ENCODE measurements at regions not wholly inside any gene's neighbourhood (a gene's known extent, or its start where the extent isn't known, plus 50 kb on each side); places are given as distances from the start of the nearest gene placed in this dataset.

GRCh38 chr17:5705876-5706576, 121.7 kb upstream of the NLRP1 start:
- H3K4me3 ChIP-seq = no peak overlapping the region
- H3K36me3 ChIP-seq = no peaks in the 10 kb centered on the region
- no peak overlapping the region for H3K27ac ChIP-seq
- peaks cover 0 to 30% (median 0%) of the 10 kb centered on the region in 4 donors for H3K9me3 ChIP-seq
- TF ChIP-seq POLR2A (IDR thresholded peaks at IDR 0.05) (no peak), CTCF (IDR thresholded peaks at IDR 0.05) (no peak), EP300 (IDR thresholded peaks at IDR 0.05) (no peak)
- 83 to 84% methylated on average over 9 to 10 of the region's 10 CpGs for WGBS, 2 donors
- no peak for DNase-seq (ENCODE audit: low spot score in 2 of 2)
- no peaks in the 10 kb centered on the region for H3K4me1 ChIP-seq
- no peaks in the 10 kb centered on the region for H3K27me3 ChIP-seq

- 20 to 31% methylated on average over 7 to 8 of the region's 8 CpGs for WGBS, 2 donors
- TF ChIP-seq CTCF (IDR thresholded peaks at IDR 0.05) (peak; percentile 32 to 53 (median 40)), POLR2A (IDR thresholded peaks at IDR 0.05) (no peak), EP300 (IDR thresholded peaks at IDR 0.05) (no peak)
Measured at GRCh38 chr17:5706577-5707210, 122.4 kb upstream of the NLRP1 start.

GRCh38 chr17:5707482-5707881, 123.2 kb upstream of the NLRP1 start:
- Histone ChIP-seq H3K36me3 (no peaks in the 10 kb centered on the region), H3K27me3 (no peaks in the 10 kb centered on the region), H3K4me3 (no peak overlapping the region), H3K9me3 (peaks cover 0 to 20% (median 0%) of the 10 kb centered on the region in 4 donors), H3K27ac (no peak overlapping the region), H3K4me1 (no peaks in the 10 kb centered on the region)
- TF ChIP-seq EP300 (IDR thresholded peaks at IDR 0.05) (no peak), POLR2A (IDR thresholded peaks at IDR 0.05) (no peak)
- DNase-seq (ENCODE audit: low spot score in 2 of 2) = no peak
- WGBS, 2 donors = 87 to 91% methylated on average over 5 of the region's 5 CpGs

More at GRCh38 chr17:5706577-5707210, 122.4 kb upstream of the NLRP1 start:
- Histone ChIP-seq H3K4me3 (no peak overlapping the region), H3K9me3 (peaks cover 0 to 24% (median 0%) of the 10 kb centered on the region in 4 donors), H3K27me3 (no peaks in the 10 kb centered on the region), H3K4me1 (no peaks in the 10 kb centered on the region), H3K36me3 (no peaks in the 10 kb centered on the region), H3K27ac (no peak overlapping the region)
- peak; percentile 19 to 54 for DNase-seq (ENCODE audit: low spot score in 2 of 2)

- TF ChIP-seq CTCF (IDR thresholded peaks at IDR 0.05) = no peak
- TF ChIP-seq POLR2A (IDR thresholded peaks at IDR 0.05) = no peak
- no peak for TF ChIP-seq EP300 (IDR thresholded peaks at IDR 0.05)
- no peaks in the 10 kb centered on the region for H3K4me1 ChIP-seq
- H3K9me3 ChIP-seq = peaks cover 0 to 11% (median 0%) of the 10 kb centered on the region in 4 donors
- DNase-seq (ENCODE audit: low spot score in 2 of 2) = no peak
- H3K36me3 ChIP-seq = no peaks in the 10 kb centered on the region
- no peak overlapping the region for H3K4me3 ChIP-seq
- H3K27ac ChIP-seq = no peak overlapping the region
- no peaks in the 10 kb centered on the region for H3K27me3 ChIP-seq
Measured at GRCh38 chr17:5708344-5708743, 124.0 kb upstream of the NLRP1 start.

GRCh38 chr17:5711344-5711743, 127.0 kb upstream of the NLRP1 start:
- no peak overlapping the region for H3K4me3 ChIP-seq
- no peaks in the 10 kb centered on the region for H3K36me3 ChIP-seq
- H3K4me1 ChIP-seq = no peaks in the 10 kb centered on the region
- H3K9me3 ChIP-seq = peaks cover 0 to 14% (median 0%) of the 10 kb centered on the region in 4 donors
- 44 to 45% methylated on average over 8 of the region's 8 CpGs for WGBS, 2 donors
- no peak for DNase-seq (ENCODE audit: low spot score in 2 of 2)
- no peaks in the 10 kb centered on the region for H3K27me3 ChIP-seq
- no peak overlapping the region for H3K27ac ChIP-seq
- TF ChIP-seq POLR2A (IDR thresholded peaks at IDR 0.05) (no peak), CTCF (IDR thresholded peaks at IDR 0.05) (no peak), EP300 (IDR thresholded peaks at IDR 0.05) (no peak)

Data from tibial nerve (tissue), 4 donors.